K562 (cell line): ENCODE measurements at regions not wholly inside any gene's neighbourhood (a gene's known extent, or its start where the extent isn't known, plus 50 kb on each side); places are given as distances from the start of the nearest gene placed in this dataset.

Source experiments
- CREM ChIP-seq: IDR thresholded peaks from 2 replicates; pipeline ENCODE4 v1.6.1; 2014; ENCODE audit warnings: antibody characterized with exemption, low read depth
- EP400 ChIP-seq: fragments of 450-650 bp; IDR thresholded peaks from 2 replicates; pipeline ENCODE4 v1.6.1; 2017; ENCODE audit warnings: antibody characterized with exemption, mild to moderate bottlenecking, moderate library complexity
- FOXO4 ChIP-seq: fragments of 450-650 bp; formaldehyde crosslinking; IDR thresholded peaks from 2 replicates; pipeline ENCODE4 v1.4.0; 2020; ENCODE audit warnings: mild to moderate bottlenecking, moderate library complexity
- GTF3C2 ChIP-seq: IDR thresholded peaks from 3 replicates; pipeline ENCODE4 v1.6.1; 2011; ENCODE audit warnings: borderline replicate concordance, mild to moderate bottlenecking, moderate library complexity; ENCODE audit not compliant: insufficient read length; ENCODE audit errors: extremely low read depth
- HOMEZ ChIP-seq: fragments of 250-450 bp; sonication (Bioruptor Pico); IDR thresholded peaks from 2 replicates; pipeline ENCODE4 v1.4.0; 2020; ENCODE audit warnings: mild to moderate bottlenecking, moderate library complexity
- MAX ChIP-seq: sonication (generic); formaldehyde crosslinking; IDR thresholded peaks from 2 replicates; pipeline ENCODE4 v1.9.0; 2022; ENCODE audit warnings: mild to moderate bottlenecking, missing genetic modification reagents
- MTA3 ChIP-seq: fragments of 450-650 bp; formaldehyde crosslinking; IDR thresholded peaks from 2 replicates; pipeline ENCODE4 v1.6.1; 2017; ENCODE audit warnings: mild to moderate bottlenecking, borderline replicate concordance
- NBN ChIP-seq: fragments of 450-650 bp; IDR thresholded peaks from 2 replicates; pipeline ENCODE4 v1.6.1; 2016; ENCODE audit warnings: low read depth, mild to moderate bottlenecking
- PBX2 ChIP-seq, 2 experiments: IDR thresholded peaks in 1 of 2; conservative IDR thresholded peaks in 1 of 2; 2 replicates each; pipeline ENCODE4 v1.6.1; 2016; ENCODE audit warnings: low read depth in 2 of 2, mild to moderate bottlenecking in 1 of 2, missing compliant biosample characterization in 1 of 2, missing genetic modification characterization in 1 of 2, moderate library complexity in 1 of 2
- SETDB1 ChIP-seq: IDR thresholded peaks from one replicate; pipeline ENCODE4 v1.6.1; 2012; ENCODE audit warnings: low read length, control low read depth, inconsistent platforms
- ZNF316 ChIP-seq: fragments of 450-650 bp; IDR thresholded peaks from 2 replicates; pipeline ENCODE4 v1.6.1; 2016
- ZNF436 ChIP-seq: fragments of 250-450, 450-650 bp; sonication (Bioruptor Pico); formaldehyde crosslinking; IDR thresholded peaks from 2 replicates; pipeline ENCODE4 v1.7.0; 2020; ENCODE audit warnings: mild to moderate bottlenecking
- ZNF444 ChIP-seq: fragments of 250-450 bp; sonication (Bioruptor Pico); IDR thresholded peaks from 2 replicates; pipeline ENCODE4 v1.4.0; 2020; ENCODE audit warnings: mild to moderate bottlenecking, moderate library complexity
- ZNF592 ChIP-seq: fragments of 450-650 bp; IDR thresholded peaks from 2 replicates; pipeline ENCODE4 v1.6.1; 2017; ENCODE audit warnings: antibody characterized with exemption, mild to moderate bottlenecking
- ZNF77 ChIP-seq: fragments of 250-450 bp; sonication (Bioruptor Pico); IDR thresholded peaks from 2 replicates; pipeline ENCODE4 v1.5.0; 2020

- TF ChIP-seq ZNF592 = no peak
- no peak for TF ChIP-seq CREM
- TF ChIP-seq ZNF444 (CRISPR knock-in tag) = 0 out of 2 replicates have a peak, but pooled peaks have one; percentile 5
- TF ChIP-seq NBN = no peak
- TF ChIP-seq MAX = no peak; the same call in 1 of the 2 replicates
- TF ChIP-seq FOXO4 (CRISPR knock-in tag) = no peak
- no peak for TF ChIP-seq ZNF316
- no peak for TF ChIP-seq GTF3C2
- TF ChIP-seq ZNF77 (CRISPR knock-in tag) = no peak
- no peak for TF ChIP-seq PBX2 (CRISPR knock-in tag; IDR thresholded peaks at IDR 0.05; ENCODE audit: low read depth)
- no peak for TF ChIP-seq PBX2 (tag; conservative IDR thresholded peaks at IDR 0.05; ENCODE audit: low read depth)
- no peak for TF ChIP-seq MTA3
- peak; percentile 53 for TF ChIP-seq EP400
- TF ChIP-seq HOMEZ (CRISPR knock-in tag) = no peak
- no peak for TF ChIP-seq SETDB1
- TF ChIP-seq ZNF436 = no peak
Observed at GRCh38 chr9:94166976-94167346, 82.7 kb downstream of the PTPDC1 start (continued).
